HCT116 (cell line): ENCODE measurements at regions not wholly inside any gene's neighbourhood (a gene's known extent, or its start where the extent isn't known, plus 50 kb on each side); places are given as distances from the start of the nearest gene placed in this dataset.

Experiments
- ATAC-seq: fragments of 200-7000 bp; cut with Tn5 transposase; 2 replicates; pipeline ENCODE4 v1.9.1; 2020; ENCODE audit warnings: mild to moderate bottlenecking, moderate library complexity
- BruUV-seq: library from RNA; stranded (reverse); fragments of 400-500 nt; replicated peaks from 2 replicates; lab custom pipeline; 2021; lab: Mats Ljungman, UMichigan
- CTCF ChIA-PET: fragments of 300-600 bp; sonication (Branson Sonifier 250); formaldehyde crosslinking; loops from one replicate; lab custom pipeline; 2021; ENCODE audit warnings: antibody characterized with exemption; lab: Charles Lee
- POLR2A ChIA-PET: fragments of 300-600, 350-600 bp; sonication (Branson Sonifier 250); formaldehyde crosslinking; loops from one replicate; lab custom pipeline; 2021; ENCODE audit warnings: antibody characterized with exemption; lab: Charles Lee
- RAD21 ChIA-PET, 2 experiments: fragments of 300-600 bp; sonication (Branson Sonifier 250); formaldehyde crosslinking; loops; one replicate each; lab custom pipeline; 2023; ENCODE audit warnings: low total read pairs in 2 of 2; ENCODE audit not compliant: uncharacterized antibody in 2 of 2, unreplicated experiment in 2 of 2, low non-redundant PET in 1 of 2; lab: Charles Lee
- DNase-seq: peaks from one replicate; pipeline ENCODE4 v3.0.0-alpha.2; 2010; ENCODE audit warnings: low read depth, low spot score
- H2AFZ ChIP-seq: fragments of 200-600 bp; shearing (Covaris generic), sonication (generic); 2 replicates; pipeline ENCODE4 v1.6.1; 2017; ENCODE audit warnings: low read depth, mixed run types, mixed read lengths, antibody characterized with exemption, low read length; ENCODE audit not compliant: poor library complexity, severe bottlenecking
- H3K27ac ChIP-seq: 2 replicates; pipeline ENCODE4 v1.5.1; 2012; ENCODE audit warnings: low read depth, low read length
- H3K27me3 ChIP-seq: fragments of 200-600 bp; sonication (generic); 2 replicates; pipeline ENCODE4 v1.6.1; 2016; ENCODE audit warnings: mixed run types, low read length, mixed read lengths; ENCODE audit not compliant: insufficient read depth
- H3K36me3 ChIP-seq, 2 experiments: fragments of 200-500 bp in 1 of 2; fragments of 200-600 bp in 1 of 2; sonication (Bioruptor generic) in 1 of 2; sonication (generic) in 1 of 2; 2 replicates each; pipeline versions ENCODE4 v1.5.1 to v1.6.1; 2014 to 2016; ENCODE audit warnings: low read length in 2 of 2, inconsistent platforms in 1 of 2, mixed read lengths in 1 of 2, mixed run types in 1 of 2; ENCODE audit not compliant: insufficient read depth in 2 of 2, control insufficient read depth in 1 of 2
- H3K4me1 ChIP-seq, 2 experiments: fragments of 200-600 bp in 1 of 2; sonication (generic) in 1 of 2; 2 replicates each; pipeline versions ENCODE4 v1.5.1 to v1.6.1; 2012 to 2017; ENCODE audit warnings: low read length in 2 of 2, inconsistent platforms in 1 of 2, mild to moderate bottlenecking in 1 of 2, mixed read lengths in 1 of 2, mixed run types in 1 of 2, moderate library complexity in 1 of 2; ENCODE audit not compliant: insufficient read depth in 2 of 2, control insufficient read depth in 1 of 2
- H3K4me2 ChIP-seq: fragments of 200-600 bp; sonication (generic); 2 replicates; pipeline ENCODE4 v1.6.1; 2017; ENCODE audit warnings: mixed run types, low read length, mixed read lengths
- H3K4me3 ChIP-seq, 2 experiments: fragments of 200-600 bp in 1 of 2; sonication (generic) in 1 of 2; replicated peaks in 1 of 2; 2 replicates each; pipeline ENCODE4 v1.5.1; 2011 to 2016; ENCODE audit warnings: low read length in 2 of 2, control low read depth in 1 of 2, low read depth in 1 of 2, mild to moderate bottlenecking in 1 of 2, mixed read lengths in 1 of 2, mixed run types in 1 of 2
- H3K79me2 ChIP-seq: fragments of 200-600 bp; sonication (generic); 2 replicates; pipeline ENCODE4 v1.6.1; 2017; ENCODE audit warnings: mild to moderate bottlenecking, mixed run types, low read length, moderate library complexity, mixed read lengths; ENCODE audit not compliant: insufficient read depth
- H3K9ac ChIP-seq: fragments of 200-600 bp; sonication (generic); 2 replicates; pipeline ENCODE4 v1.6.1; 2016; ENCODE audit warnings: low read length, mixed read lengths
- H3K9me2 ChIP-seq: fragments of 200-600 bp; sonication (generic), shearing (Covaris generic); 2 replicates; pipeline ENCODE4 v1.6.1; 2017; ENCODE audit warnings: mixed run types, mild to moderate bottlenecking, moderate library complexity; ENCODE audit not compliant: insufficient read depth
- H3K9me3 ChIP-seq, 2 experiments: fragments of 200-500 bp in 1 of 2; fragments of 200-600 bp in 1 of 2; sonication (Bioruptor generic) in 1 of 2; sonication (generic) in 1 of 2; 2 replicates each; pipeline ENCODE4 v1.6.1; 2014 to 2017; ENCODE audit warnings: low read length in 2 of 2, mixed read lengths in 2 of 2, inconsistent platforms in 1 of 2, low read depth in 1 of 2, mild to moderate bottlenecking in 1 of 2, mixed run types in 1 of 2, moderate library complexity in 1 of 2; ENCODE audit not compliant: control insufficient read depth in 1 of 2, insufficient read depth in 1 of 2
- H4K20me1 ChIP-seq: fragments of 200-600 bp; sonication (generic), shearing (Covaris generic); 2 replicates; pipeline ENCODE4 v1.6.1; 2017; ENCODE audit warnings: mixed run types, mild to moderate bottlenecking, moderate library complexity; ENCODE audit not compliant: insufficient read depth
- ATF3 ChIP-seq: IDR thresholded peaks from 2 replicates; pipeline ENCODE4 v1.6.1; 2012
- CBX3 ChIP-seq: IDR thresholded peaks from 2 replicates; pipeline ENCODE4 v1.6.1; 2012; ENCODE audit warnings: low read depth
- CEBPB ChIP-seq: IDR thresholded peaks from 2 replicates; pipeline ENCODE4 v1.6.1; 2012; ENCODE audit warnings: low read depth
- CTCF ChIP-seq, 3 experiments: fragments of 200-600 bp in 1 of 3; sonication (generic) in 1 of 3; IDR thresholded peaks in 2 of 3; conservative IDR thresholded peaks in 1 of 3; 2 replicates each; pipeline ENCODE4 v1.5.1; 2012 to 2017; ENCODE audit warnings: low read depth in 2 of 3, low read length in 2 of 3, antibody characterized with exemption in 1 of 3, borderline replicate concordance in 1 of 3, control low read depth in 1 of 3, mild to moderate bottlenecking in 1 of 3, mixed read lengths in 1 of 3, mixed run types in 1 of 3, moderate library complexity in 1 of 3; ENCODE audit not compliant: insufficient read depth in 1 of 3
- EGR1 ChIP-seq: IDR thresholded peaks from 2 replicates; pipeline ENCODE4 v1.6.1; 2012; ENCODE audit warnings: low read depth
- ELF1 ChIP-seq: IDR thresholded peaks from 2 replicates; pipeline ENCODE4 v1.6.1; 2012; ENCODE audit warnings: low read depth, borderline replicate concordance
- EZH2 ChIP-seq: fragments of 200-600 bp; sonication (generic); IDR thresholded peaks from 2 replicates; pipeline ENCODE4 v1.6.1; 2017; ENCODE audit warnings: antibody characterized with exemption, mixed run types
- EZH2phosphoT487 ChIP-seq: fragments of 200-600 bp; IDR thresholded peaks from 2 replicates; pipeline ENCODE4 v1.6.1; 2018; ENCODE audit warnings: antibody characterized with exemption, borderline replicate concordance
- FOSL1 ChIP-seq: IDR thresholded peaks from 2 replicates; pipeline ENCODE4 v1.6.1; 2012; ENCODE audit warnings: low read depth
- POLR2A ChIP-seq: IDR thresholded peaks from 2 replicates; pipeline ENCODE4 v1.7.0; 2011; ENCODE audit warnings: borderline replicate concordance; ENCODE audit not compliant: insufficient read depth, insufficient read length; ENCODE audit errors: extremely low read depth
- RAD21 ChIP-seq: IDR thresholded peaks from 2 replicates; pipeline ENCODE4 v1.6.1; 2012; ENCODE audit warnings: low read depth, mild to moderate bottlenecking
- REST ChIP-seq: IDR thresholded peaks from 2 replicates; pipeline ENCODE4 v1.6.1; 2012; ENCODE audit warnings: low read depth
- SIN3A ChIP-seq: IDR thresholded peaks from 2 replicates; pipeline ENCODE4 v1.6.1; 2012; ENCODE audit warnings: low read depth
- SP1 ChIP-seq: IDR thresholded peaks from 2 replicates; pipeline ENCODE4 v1.6.1; 2012; ENCODE audit warnings: low read depth
- SRF ChIP-seq: IDR thresholded peaks from 2 replicates; pipeline ENCODE4 v1.6.1; 2012; ENCODE audit warnings: low read depth
- YY1 ChIP-seq: IDR thresholded peaks from 2 replicates; pipeline ENCODE4 v1.6.1; 2011; ENCODE audit warnings: low read length, low read depth, moderate library complexity, mild to moderate bottlenecking; ENCODE audit not compliant: insufficient replicate concordance; ENCODE audit errors: extremely low read depth
- ZFX ChIP-seq: fragments of 450-650 bp; IDR thresholded peaks from 2 replicates; pipeline ENCODE4 v1.6.1; 2017
- ZNF274 ChIP-seq: fragments of 200-500 bp; sonication (Bioruptor generic); IDR thresholded peaks from 2 replicates; pipeline ENCODE4 v1.6.1; 2014; ENCODE audit warnings: mild to moderate bottlenecking, low read depth, low read length, inconsistent platforms
- intact Hi-C: fragments of 100-400 bp; cut with micrococcal nuclease; formaldehyde crosslinking; loops from 2 replicates; pipeline ENCODE4 v1.10.0; 2022
- TF ChIP-seq, protein P1 (sequence below): IDR thresholded peaks from 2 replicates; pipeline ENCODE4 v1.6.1; 2011; ENCODE audit warnings: mild to moderate bottlenecking, low read length, moderate library complexity; ENCODE audit not compliant: insufficient replicate concordance; ENCODE audit errors: extremely low read depth

- BruUV-seq = no TSS peak
- DNase-seq = no peak
- Histone ChIP-seq H3K9ac (no peak overlapping the region), H3K4me3 (no peak overlapping the region), H3K4me2 (no peak overlapping the region), H3K27me3 (no peaks in the 10 kb centered on the region), H3K9me2 (no peaks in the 10 kb centered on the region), H3K79me2 (no peaks in the 10 kb centered on the region), H3K36me3 (no peaks in the 10 kb centered on the region), H4K20me1 (no peaks in the 10 kb centered on the region), H3K9me3 (no peaks in the 10 kb centered on the region; a peak in 1 of 4 replicates), H3K27ac (no peak overlapping the region), H2AFZ (no peak overlapping the region), H3K4me1 (no peaks in the 10 kb centered on the region)
- intact Hi-C loops = no loop called here
- ATAC-seq = no peak
- ChIA-PET CTCF (no interaction called here), POLR2A (no interaction called here)
- no peak for TF ChIP-seq RAD21
- no peak for TF ChIP-seq YY1
- no peak for TF ChIP-seq EGR1
- no peak for TF ChIP-seq ELF1
- no peak for TF ChIP-seq CEBPB
- TF ChIP-seq CBX3 = no peak
- no peak for TF ChIP-seq EZH2
- no peak for TF ChIP-seq ZFX
- no peak for TF ChIP-seq SRF
- no peak for TF ChIP-seq REST
- no peak for TF ChIP-seq POLR2A
- TF ChIP-seq SP1 = no peak
- no peak for TF ChIP-seq ATF3
- TF ChIP-seq CTCF (IDR thresholded peaks at IDR 0.05 in 2 of 3, conservative IDR thresholded peaks at IDR 0.05 in 1 of 3; ENCODE audit: borderline replicate concordance in 1 of 3, insufficient read depth in 1 of 3, low read depth in 2 of 3, low read length in 2 of 3) = no peak
- TF ChIP-seq, protein P1, sequence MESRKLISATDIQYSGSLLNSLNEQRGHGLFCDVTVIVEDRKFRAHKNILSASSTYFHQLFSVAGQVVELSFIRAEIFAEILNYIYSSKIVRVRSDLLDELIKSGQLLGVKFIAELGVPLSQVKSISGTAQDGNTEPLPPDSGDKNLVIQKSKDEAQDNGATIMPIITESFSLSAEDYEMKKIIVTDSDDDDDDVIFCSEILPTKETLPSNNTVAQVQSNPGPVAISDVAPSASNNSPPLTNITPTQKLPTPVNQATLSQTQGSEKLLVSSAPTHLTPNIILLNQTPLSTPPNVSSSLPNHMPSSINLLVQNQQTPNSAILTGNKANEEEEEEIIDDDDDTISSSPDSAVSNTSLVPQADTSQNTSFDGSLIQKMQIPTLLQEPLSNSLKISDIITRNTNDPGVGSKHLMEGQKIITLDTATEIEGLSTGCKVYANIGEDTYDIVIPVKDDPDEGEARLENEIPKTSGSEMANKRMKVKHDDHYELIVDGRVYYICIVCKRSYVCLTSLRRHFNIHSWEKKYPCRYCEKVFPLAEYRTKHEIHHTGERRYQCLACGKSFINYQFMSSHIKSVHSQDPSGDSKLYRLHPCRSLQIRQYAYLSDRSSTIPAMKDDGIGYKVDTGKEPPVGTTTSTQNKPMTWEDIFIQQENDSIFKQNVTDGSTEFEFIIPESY = no peak
- no peak for TF ChIP-seq EZH2phosphoT487
- TF ChIP-seq FOSL1 = no peak
- no peak for TF ChIP-seq ZNF274
- TF ChIP-seq SIN3A = no peak
- TF ChIP-seq, all 23 proteins: peak for 0
- RAD21 ChIA-PET = no interaction called here
These were observed 306.0 kb upstream of the PFKP start for GRCh38 chr10:2761311-2761710.
